Suprapubic skin (tissue), 4 donors: ENCODE measurements at regions not wholly inside any gene's neighbourhood (a gene's known extent, or its start where the extent isn't known, plus 50 kb on each side); places are given as distances from the start of the nearest gene placed in this dataset.

Source experiments
- DNase-seq, 2 donors: peaks; one replicate each; pipeline ENCODE4 v3.0.0-alpha.2; 2019; ENCODE audit warnings: low spot score in 2 of 2
- H3K27ac ChIP-seq: fragments of 200-600 bp; sonication (generic); one replicate; pipeline ENCODE4 v1.5.1; 2019
- H3K27me3 ChIP-seq: fragments of 200-600 bp; sonication (generic); one replicate; pipeline ENCODE4 v1.5.1; 2019
- H3K36me3 ChIP-seq: fragments of 200-600 bp; sonication (generic); one replicate; pipeline ENCODE4 v1.5.1; 2019
- H3K4me1 ChIP-seq: fragments of 200-600 bp; sonication (generic); one replicate; pipeline ENCODE4 v1.5.1; 2019
- H3K4me3 ChIP-seq: fragments of 200-600 bp; sonication (generic); one replicate; pipeline ENCODE4 v1.5.1; 2019; ENCODE audit warnings: mild to moderate bottlenecking
- H3K9me3 ChIP-seq: fragments of 200-600 bp; sonication (generic); one replicate; pipeline ENCODE4 v1.5.1; 2019
- EP300 ChIP-seq: sonication (generic); formaldehyde crosslinking; IDR thresholded peaks from one replicate; pipeline ENCODE4 v1.6.1; 2017; ENCODE audit warnings: antibody characterized with exemption
- POLR2A ChIP-seq, 2 donors: fragments of 450-650 bp; IDR thresholded peaks; one replicate each; pipeline ENCODE4 v1.6.1; 2017; ENCODE audit warnings: antibody characterized with exemption in 2 of 2, mild to moderate bottlenecking in 2 of 2, moderate library complexity in 2 of 2
- POLR2AphosphoS5 ChIP-seq, 3 donors: sonication (generic); formaldehyde crosslinking; IDR thresholded peaks; one replicate each; pipeline ENCODE4 v1.6.1; 2017; ENCODE audit warnings: antibody characterized with exemption in 3 of 3
- WGBS: methylation state at CpG from one replicate; pipeline ENCODE4 v1.1.5; 2018; 5-methylcytosine and 5-hydroxymethylcytosine counted together
- TF ChIP-seq, protein P1 (sequence below), 2 donors: fragments of 200-600 bp in 1 of 2; fragments of 450-650 bp in 1 of 2; sonication (generic) in 1 of 2; IDR thresholded peaks; one replicate each; pipeline ENCODE4 v1.5.1; 2016 to 2019; ENCODE audit warnings: antibody characterized with exemption in 2 of 2, mild to moderate bottlenecking in 1 of 2, moderate library complexity in 1 of 2

DNA sequence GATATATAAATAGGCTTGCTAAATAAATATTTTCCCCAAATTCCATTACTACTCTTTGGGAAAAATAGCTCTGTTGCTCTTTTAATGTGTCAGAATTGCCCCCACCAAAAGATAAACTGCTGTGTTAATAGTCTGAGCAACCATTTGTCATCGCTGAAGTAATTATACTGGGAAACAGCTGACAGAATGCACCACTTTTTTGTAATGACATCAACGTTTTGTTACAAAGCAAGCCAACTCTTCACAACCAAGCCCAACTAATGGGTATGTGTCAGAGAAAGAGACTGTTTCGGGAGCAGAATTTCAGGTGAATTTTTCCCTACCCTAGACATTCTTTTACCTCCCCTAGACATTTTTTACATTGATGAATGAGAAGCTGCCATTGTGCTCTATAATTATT lies 405.0 kb upstream of the MAGEB18 start:
- WGBS, result 44% methylated on average over 3 of the region's 3 CpGs
- Histone ChIP-seq H3K4me3 (no peak overlapping the region), H3K27ac (no peak overlapping the region), H3K4me1 (no peaks in the 10 kb centered on the region), H3K9me3 (no peaks in the 10 kb centered on the region), H3K27me3 (no peaks in the 10 kb centered on the region), H3K36me3 (no peaks in the 10 kb centered on the region)
- TF ChIP-seq POLR2AphosphoS5 (IDR thresholded peaks at IDR 0.05) (no peak), POLR2A (IDR thresholded peaks at IDR 0.05) (no peak), EP300 (no peak)
- TF ChIP-seq, protein P1, sequence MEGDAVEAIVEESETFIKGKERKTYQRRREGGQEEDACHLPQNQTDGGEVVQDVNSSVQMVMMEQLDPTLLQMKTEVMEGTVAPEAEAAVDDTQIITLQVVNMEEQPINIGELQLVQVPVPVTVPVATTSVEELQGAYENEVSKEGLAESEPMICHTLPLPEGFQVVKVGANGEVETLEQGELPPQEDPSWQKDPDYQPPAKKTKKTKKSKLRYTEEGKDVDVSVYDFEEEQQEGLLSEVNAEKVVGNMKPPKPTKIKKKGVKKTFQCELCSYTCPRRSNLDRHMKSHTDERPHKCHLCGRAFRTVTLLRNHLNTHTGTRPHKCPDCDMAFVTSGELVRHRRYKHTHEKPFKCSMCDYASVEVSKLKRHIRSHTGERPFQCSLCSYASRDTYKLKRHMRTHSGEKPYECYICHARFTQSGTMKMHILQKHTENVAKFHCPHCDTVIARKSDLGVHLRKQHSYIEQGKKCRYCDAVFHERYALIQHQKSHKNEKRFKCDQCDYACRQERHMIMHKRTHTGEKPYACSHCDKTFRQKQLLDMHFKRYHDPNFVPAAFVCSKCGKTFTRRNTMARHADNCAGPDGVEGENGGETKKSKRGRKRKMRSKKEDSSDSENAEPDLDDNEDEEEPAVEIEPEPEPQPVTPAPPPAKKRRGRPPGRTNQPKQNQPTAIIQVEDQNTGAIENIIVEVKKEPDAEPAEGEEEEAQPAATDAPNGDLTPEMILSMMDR (IDR thresholded peaks at IDR 0.05), result no peak
- DNase-seq, result no peak

DNA sequence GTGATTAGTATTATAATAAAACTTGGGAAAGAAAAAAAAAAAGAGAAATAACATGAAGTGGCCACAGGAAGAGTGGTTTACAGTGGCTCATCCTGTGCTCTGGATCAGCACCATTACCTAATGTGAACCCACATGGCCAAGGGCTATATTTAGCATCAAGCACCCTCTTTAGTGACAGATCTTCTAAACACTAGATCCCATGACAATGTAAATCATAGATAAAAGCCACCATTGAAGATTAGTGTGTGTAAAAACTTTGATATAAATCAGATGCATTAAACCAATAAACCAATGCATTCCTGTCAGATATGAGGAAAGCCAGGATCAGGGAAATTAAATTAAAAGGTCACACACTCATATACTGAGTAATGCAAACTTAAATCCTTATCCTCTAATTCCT lies 400.6 kb upstream of the MAGEB18 start:
- DNase-seq, result no peak
- Histone ChIP-seq H3K27ac (no peak overlapping the region), H3K27me3 (no peaks in the 10 kb centered on the region), H3K4me1 (no peaks in the 10 kb centered on the region), H3K36me3 (no peaks in the 10 kb centered on the region), H3K9me3 (no peaks in the 10 kb centered on the region), H3K4me3 (no peak overlapping the region)
- TF ChIP-seq, protein P1 (IDR thresholded peaks at IDR 0.05), result no peak
- TF ChIP-seq POLR2AphosphoS5 (IDR thresholded peaks at IDR 0.05) (no peak), POLR2A (IDR thresholded peaks at IDR 0.05) (no peak), EP300 (no peak)

DNA sequence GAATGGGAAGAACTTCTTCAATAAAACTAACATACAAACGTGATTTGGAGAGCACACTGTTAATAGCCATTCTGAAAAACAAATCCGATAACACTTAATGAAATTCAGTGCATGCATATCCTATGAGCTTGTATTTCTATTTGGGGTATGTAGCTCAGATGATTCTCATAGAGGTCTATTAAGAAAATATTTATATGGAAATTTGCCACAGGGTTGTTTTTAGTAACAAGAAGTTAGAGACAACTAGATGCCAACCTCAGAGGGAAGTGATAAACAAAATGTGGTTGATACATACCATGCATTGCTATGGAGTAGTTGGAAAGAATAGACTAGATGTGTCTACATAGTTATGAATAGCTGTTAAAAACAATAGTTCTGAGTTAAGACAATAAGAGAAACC lies 395.8 kb upstream of the MAGEB18 start:
- TF ChIP-seq POLR2A (IDR thresholded peaks at IDR 0.05), result no peak
- TF ChIP-seq, protein P1 (IDR thresholded peaks at IDR 0.05), result no peak
- Histone ChIP-seq H3K4me1 (no peaks in the 10 kb centered on the region), H3K27me3 (no peaks in the 10 kb centered on the region), H3K36me3 (no peaks in the 10 kb centered on the region), H3K4me3 (no peak overlapping the region), H3K9me3 (no peaks in the 10 kb centered on the region), H3K27ac (no peak overlapping the region)
- no peak for DNase-seq
- 21% methylated on average over 2 of the region's 2 CpGs for WGBS

DNA sequence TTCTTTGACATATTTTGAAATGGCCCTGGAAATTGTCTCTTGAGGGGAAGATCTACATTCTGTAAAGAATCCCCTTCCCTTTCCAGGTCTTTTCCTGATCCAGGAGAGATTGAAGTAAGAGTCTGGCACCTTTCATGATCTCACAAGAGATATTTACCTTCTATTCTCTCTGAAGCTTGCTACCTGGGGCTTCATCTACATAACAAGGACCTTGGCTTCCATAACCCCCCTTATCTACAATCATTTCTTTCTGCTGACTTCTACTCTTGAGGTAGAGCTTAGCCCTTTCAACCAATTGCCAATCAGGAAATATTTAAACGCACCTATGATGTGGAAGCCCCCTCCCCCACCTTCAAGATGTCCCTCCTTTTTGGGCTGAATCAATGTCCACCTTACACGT lies 383.7 kb upstream of the MAGEB18 start:
- Histone ChIP-seq H3K4me3 (no peak overlapping the region), H3K9me3 (no peaks in the 10 kb centered on the region), H3K36me3 (no peaks in the 10 kb centered on the region), H3K4me1 (no peaks in the 10 kb centered on the region), H3K27me3 (no peaks in the 10 kb centered on the region), H3K27ac (no peak overlapping the region)
- TF ChIP-seq POLR2AphosphoS5 (IDR thresholded peaks at IDR 0.05), result no peak
- no peak for TF ChIP-seq EP300
- TF ChIP-seq POLR2A (IDR thresholded peaks at IDR 0.05), result no peak
- TF ChIP-seq, protein P1 (IDR thresholded peaks at IDR 0.05), result no peak
- 52% methylated on average over 2 of the region's 2 CpGs for WGBS
- no peak for DNase-seq

DNA sequence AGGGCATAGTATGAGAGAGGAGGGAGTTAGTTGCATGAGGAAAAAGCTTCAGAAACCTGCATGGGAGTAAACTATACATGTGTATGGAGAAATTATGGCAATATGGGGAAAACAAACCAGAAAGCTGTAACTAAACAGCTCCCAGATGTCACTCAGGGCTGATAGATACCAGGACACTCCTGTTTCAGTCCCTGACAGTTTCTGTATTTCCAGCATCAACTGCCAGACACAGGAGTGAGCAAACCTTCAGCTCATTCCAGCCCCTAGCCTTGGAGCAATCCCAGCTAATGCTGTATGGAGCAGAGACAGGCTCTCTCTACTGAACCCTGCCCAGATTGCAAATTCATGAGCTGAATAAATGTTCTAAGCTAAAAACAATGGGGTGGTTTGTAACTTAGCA lies 382.9 kb upstream of the MAGEB18 start:
- DNase-seq, result no peak
- no peak for TF ChIP-seq EP300
- TF ChIP-seq POLR2AphosphoS5 (IDR thresholded peaks at IDR 0.05), result no peak
- TF ChIP-seq, protein P1 (IDR thresholded peaks at IDR 0.05), result no peak
- TF ChIP-seq POLR2A (IDR thresholded peaks at IDR 0.05), result no peak
- Histone ChIP-seq H3K36me3 (no peaks in the 10 kb centered on the region), H3K27ac (no peak overlapping the region), H3K27me3 (no peaks in the 10 kb centered on the region), H3K4me1 (no peaks in the 10 kb centered on the region), H3K9me3 (no peaks in the 10 kb centered on the region), H3K4me3 (no peak overlapping the region)
